ENCODE measurements at regions not wholly inside any gene's neighbourhood (a gene's known extent, or its start where the extent isn't known, plus 50 kb on each side); places are given as distances from the start of the nearest gene placed in this dataset.

- TF ChIP-seq POLR2A (IDR thresholded peaks at IDR 0.05; ENCODE audit: low read depth, low read length) (no peak), TAF1 (IDR thresholded peaks at IDR 0.05; ENCODE audit: low read depth, low read length) (no peak), POLR2AphosphoS5 (IDR thresholded peaks at IDR 0.05; ENCODE audit: low read depth, low read length) (no peak), SPI1 (IDR thresholded peaks at IDR 0.05; ENCODE audit: low read depth, low read length) (no peak), POU2F2 (IDR thresholded peaks at IDR 0.05; ENCODE audit: low read depth, low read length) (no peak), PAX5 (IDR thresholded peaks at IDR 0.05; ENCODE audit: insufficient read depth, low read length, severe bottlenecking) (no peak)
Measured at GRCh38 chr1:3989465-3989864, 89.4 kb upstream of the C1orf174 start.
